ENCODE measurements at regions not wholly inside any gene's neighbourhood (a gene's known extent, or its start where the extent isn't known, plus 50 kb on each side); places are given as distances from the start of the nearest gene placed in this dataset.

DNA sequence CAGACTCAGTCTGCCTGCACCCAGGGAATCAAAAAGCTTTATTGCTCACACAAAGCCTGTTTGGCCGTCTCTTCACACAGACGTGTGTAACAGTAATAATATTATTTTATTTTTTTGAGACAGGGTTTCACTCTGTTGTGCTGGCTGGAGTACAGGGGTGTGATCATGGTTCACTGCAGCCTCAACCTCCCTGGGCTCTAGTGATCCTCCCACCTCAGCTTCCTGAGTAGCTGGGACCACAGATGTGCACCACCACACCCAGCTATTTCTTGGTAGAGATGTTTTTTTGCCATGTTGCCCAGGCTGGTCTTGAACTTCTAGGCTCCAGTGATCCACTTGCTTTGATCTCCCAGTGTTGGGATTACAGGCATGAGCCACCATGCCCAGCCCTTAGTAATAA is 88.4 kb upstream of the DCD start:
- DNase-seq (ENCODE audit: extremely low read depth, low read depth), result no peak
- TF ChIP-seq, protein P1, sequence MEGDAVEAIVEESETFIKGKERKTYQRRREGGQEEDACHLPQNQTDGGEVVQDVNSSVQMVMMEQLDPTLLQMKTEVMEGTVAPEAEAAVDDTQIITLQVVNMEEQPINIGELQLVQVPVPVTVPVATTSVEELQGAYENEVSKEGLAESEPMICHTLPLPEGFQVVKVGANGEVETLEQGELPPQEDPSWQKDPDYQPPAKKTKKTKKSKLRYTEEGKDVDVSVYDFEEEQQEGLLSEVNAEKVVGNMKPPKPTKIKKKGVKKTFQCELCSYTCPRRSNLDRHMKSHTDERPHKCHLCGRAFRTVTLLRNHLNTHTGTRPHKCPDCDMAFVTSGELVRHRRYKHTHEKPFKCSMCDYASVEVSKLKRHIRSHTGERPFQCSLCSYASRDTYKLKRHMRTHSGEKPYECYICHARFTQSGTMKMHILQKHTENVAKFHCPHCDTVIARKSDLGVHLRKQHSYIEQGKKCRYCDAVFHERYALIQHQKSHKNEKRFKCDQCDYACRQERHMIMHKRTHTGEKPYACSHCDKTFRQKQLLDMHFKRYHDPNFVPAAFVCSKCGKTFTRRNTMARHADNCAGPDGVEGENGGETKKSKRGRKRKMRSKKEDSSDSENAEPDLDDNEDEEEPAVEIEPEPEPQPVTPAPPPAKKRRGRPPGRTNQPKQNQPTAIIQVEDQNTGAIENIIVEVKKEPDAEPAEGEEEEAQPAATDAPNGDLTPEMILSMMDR (IDR thresholded peaks at IDR 0.05; ENCODE audit: low read depth, low read length, missing control alignments), result no peak
- no peak overlapping the region for H3K4me3 ChIP-seq (replicated peaks; ENCODE audit: low read depth, low read length)

DNA sequence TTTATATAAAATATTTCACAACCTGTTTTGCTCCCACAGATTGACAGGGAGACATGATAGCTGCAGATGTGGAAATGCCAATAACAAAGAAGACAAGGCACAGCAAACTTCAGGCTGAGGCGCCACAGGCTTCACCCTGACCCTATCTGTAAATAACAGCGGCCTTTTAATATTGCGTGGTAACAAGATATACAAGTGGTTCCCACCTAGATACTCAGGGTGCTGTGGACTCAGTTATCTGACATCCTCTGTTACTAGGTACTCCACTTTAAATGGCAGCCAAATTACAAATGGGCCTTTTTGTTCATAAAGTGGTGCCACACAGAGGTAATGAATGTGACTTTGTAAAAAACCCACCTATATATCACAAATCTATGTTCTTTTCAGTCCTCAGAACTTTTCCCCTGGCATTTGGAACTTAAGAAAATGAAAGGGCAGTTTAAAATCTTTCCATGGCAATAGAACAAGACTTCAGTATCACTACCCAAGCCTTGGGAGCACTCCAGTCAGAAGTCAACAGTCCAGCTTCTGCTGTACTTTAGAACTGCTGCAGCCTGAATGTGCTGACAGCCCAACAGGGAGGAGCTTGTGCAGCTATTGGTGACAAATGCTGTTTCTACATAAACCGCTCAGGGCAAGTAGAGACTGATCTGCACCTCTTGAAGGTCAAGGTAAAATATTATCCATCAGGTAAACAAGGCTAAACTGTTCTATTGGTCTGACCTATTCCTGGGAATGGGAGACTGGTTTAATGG is 86.2 kb upstream of the DCD start:
- DNase-seq (ENCODE audit: extremely low read depth, low read depth), result no peak
- TF ChIP-seq, protein P1 (IDR thresholded peaks at IDR 0.05; ENCODE audit: low read depth, low read length, missing control alignments), result no peak
- H3K4me3 ChIP-seq (replicated peaks; ENCODE audit: low read depth, low read length), result no peak overlapping the region

DNA sequence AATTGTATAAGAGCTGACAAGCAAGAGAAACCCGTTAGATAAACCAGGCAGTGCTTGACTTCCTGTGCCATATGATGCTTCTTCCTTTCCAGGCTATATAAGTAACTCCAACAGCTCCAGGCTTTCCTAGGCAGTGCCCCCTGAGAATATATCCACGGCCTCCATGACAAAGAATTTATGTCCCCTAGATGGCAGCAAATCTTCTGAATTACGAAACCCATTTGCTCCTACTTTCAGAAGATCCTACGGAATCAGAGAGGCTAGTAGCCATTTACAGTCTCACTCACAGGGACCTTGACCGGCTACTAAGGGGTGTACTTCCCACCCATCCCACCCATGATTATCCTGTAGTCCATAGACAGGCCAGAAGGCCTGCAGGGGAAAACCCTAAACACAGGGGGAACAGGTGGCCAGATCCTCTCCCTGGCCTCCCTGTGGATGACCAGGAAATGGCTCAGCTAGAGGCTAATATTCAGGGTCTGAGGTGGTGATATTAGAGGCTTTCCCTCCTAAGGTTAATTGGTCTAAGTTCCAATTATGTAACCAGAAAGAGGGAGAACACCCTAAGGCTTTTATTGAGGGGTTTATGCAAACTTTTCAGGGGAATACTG is 77.2 kb upstream of the DCD start:
- DNase-seq (ENCODE audit: extremely low read depth, low read depth), result no peak
- TF ChIP-seq, protein P1 (IDR thresholded peaks at IDR 0.05; ENCODE audit: low read depth, low read length, missing control alignments), result peak; percentile 26
- no peak overlapping the region for H3K4me3 ChIP-seq (replicated peaks; ENCODE audit: low read depth, low read length)

DNA sequence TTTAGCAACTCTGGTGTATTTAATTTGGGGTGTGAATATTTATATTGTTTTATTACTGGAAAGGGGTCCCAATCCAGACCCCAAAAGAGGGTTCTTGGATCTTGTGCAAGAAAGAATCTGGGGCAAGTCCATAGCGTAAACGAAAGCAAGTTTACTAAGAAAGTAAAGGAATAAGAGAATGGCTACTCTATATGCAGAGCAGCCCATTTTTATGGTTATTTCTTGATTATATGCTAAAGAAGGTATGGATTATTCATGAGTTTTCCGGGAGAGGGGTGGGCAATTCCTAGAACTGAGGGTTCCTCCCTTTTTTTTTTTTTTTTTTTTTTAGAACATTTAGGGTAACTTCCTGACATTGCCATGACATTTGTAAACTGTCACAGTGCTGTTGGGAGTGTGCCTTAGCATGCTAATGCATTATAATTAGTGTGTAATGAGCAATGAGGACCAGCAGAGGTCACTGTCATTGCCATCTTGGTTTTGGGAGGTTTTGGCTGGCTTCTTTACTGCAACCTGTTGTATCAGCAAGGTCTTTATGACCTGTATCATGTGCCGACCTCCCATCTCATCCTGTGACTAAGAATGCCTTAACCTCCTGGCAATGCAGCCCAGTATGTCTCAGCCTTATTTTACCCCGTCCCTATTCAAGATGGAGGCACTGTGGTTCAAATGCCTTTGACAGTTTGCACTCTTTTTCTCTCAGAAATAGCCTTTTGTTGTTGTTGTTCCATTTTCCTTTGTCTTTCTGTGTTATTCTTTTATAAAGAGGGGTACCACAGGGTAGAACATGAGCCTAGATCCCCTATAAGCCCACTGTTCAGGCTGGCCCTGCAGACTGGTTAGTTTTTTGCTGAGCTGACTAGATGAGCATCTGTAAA is 75.5 kb upstream of the DCD start:
- TF ChIP-seq, protein P1 (IDR thresholded peaks at IDR 0.05; ENCODE audit: low read depth, low read length, missing control alignments), result peak; percentile 56
- no peak overlapping the region for H3K4me3 ChIP-seq (replicated peaks; ENCODE audit: low read depth, low read length)
- DNase-seq (ENCODE audit: extremely low read depth, low read depth), result peak; percentile 10

DNA sequence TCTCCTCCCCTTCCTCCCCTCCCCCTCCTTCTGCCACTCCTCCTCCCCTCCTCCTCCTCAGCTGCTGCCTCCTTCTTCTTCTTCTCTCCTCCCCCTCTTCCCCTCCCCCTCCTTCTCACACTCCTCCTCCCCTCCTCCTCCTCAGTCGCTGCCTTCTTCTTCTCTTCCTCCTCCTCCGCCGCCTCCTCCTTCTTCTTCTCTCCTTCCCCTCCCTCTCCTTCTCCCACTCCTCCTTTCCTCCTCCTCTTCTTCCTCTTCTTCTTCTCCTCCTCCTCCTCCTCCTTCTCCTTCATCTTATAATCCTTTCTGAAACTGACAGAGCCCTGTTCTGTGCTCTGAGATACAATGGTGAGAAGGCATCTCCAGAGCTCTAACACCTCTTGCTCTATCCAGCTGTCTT is 73.1 kb upstream of the DCD start:
- DNase-seq (ENCODE audit: extremely low read depth, low read depth), result no peak
- TF ChIP-seq, protein P1 (IDR thresholded peaks at IDR 0.05; ENCODE audit: low read depth, low read length, missing control alignments), result no peak

DNA sequence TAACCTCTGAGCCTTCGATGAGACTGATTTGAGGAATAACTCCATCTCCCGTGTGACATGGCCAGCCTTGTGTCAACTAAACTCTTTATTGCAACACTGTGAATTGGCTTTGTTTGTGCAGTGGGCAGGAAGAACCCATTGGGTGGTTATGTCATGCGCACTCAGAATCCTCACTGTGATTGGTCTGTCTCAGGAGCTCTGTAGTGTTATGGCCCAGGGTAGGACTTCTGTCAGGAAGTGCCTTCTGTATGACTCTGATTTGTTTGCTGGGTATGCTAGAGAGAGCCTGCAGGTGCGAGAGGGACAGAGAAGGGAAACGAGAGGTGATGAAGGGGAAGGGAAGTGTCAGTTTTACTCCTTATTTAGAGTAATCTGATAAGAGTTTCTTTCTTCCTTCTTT is 71.5 kb upstream of the DCD start:
- H3K4me3 ChIP-seq (replicated peaks; ENCODE audit: low read depth, low read length), result no peak overlapping the region
- TF ChIP-seq, protein P1 (IDR thresholded peaks at IDR 0.05; ENCODE audit: low read depth, low read length, missing control alignments), result no peak
- no peak for DNase-seq (ENCODE audit: extremely low read depth, low read depth)

More for the DNA sequence above, 73.1 kb upstream of the DCD start:
- H3K4me3 ChIP-seq (replicated peaks; ENCODE audit: low read depth, low read length), result no peak overlapping the region

Data from HFF-Myc (cell line).